WTC11 (cell line): ENCODE measurements at regions not wholly inside any gene's neighbourhood (a gene's known extent, or its start where the extent isn't known, plus 50 kb on each side); places are given as distances from the start of the nearest gene placed in this dataset.

Experiments used
- ATAC-seq: fragments of 200-7000 bp; cut with Tn5 transposase; 2 replicates; pipeline ENCODE4 v1.10.0; 2021; ENCODE audit warnings: mild to moderate bottlenecking, moderate library complexity
- CTCF ChIA-PET: fragments of 300-600 bp; sonication (Branson Sonifier 250); formaldehyde crosslinking; loops from one replicate; lab custom pipeline; 2021; ENCODE audit warnings: antibody characterized with exemption; lab: Charles Lee
- POLR2A ChIA-PET: fragments of 350-600 bp; sonication (Branson Sonifier 250); formaldehyde crosslinking; loops from one replicate; lab custom pipeline; 2021; ENCODE audit warnings: antibody characterized with exemption; lab: Charles Lee
- DNase-seq: peaks from one replicate; pipeline ENCODE4 v3.0.0; 2021; ENCODE audit warnings: low spot score
- H3K27ac Mint-ChIP-seq: 2 replicates; pipeline ENCODE4 v1.8.0; 2021; ENCODE audit warnings: mixed read lengths
- H3K27me3 Mint-ChIP-seq: 2 replicates; pipeline ENCODE4 v1.8.0; 2021; ENCODE audit warnings: low read depth, mild to moderate bottlenecking, moderate library complexity, mixed read lengths
- H3K36me3 Mint-ChIP-seq: 2 replicates; pipeline ENCODE4 v1.8.0; 2021; ENCODE audit warnings: mixed read lengths
- H3K4me1 Mint-ChIP-seq: 2 replicates; pipeline ENCODE4 v1.8.0; 2022; ENCODE audit warnings: mixed read lengths
- H3K4me3 Mint-ChIP-seq: 2 replicates; pipeline ENCODE4 v1.8.0; 2021; ENCODE audit warnings: mild to moderate bottlenecking, moderate library complexity, mixed read lengths
- H3K9me3 Mint-ChIP-seq: 2 replicates; pipeline ENCODE4 v1.8.0; 2021; ENCODE audit warnings: mixed read lengths
- CREM ChIP-seq: sonication (generic); formaldehyde crosslinking; IDR thresholded peaks from 2 replicates; pipeline ENCODE4 v1.8.1; 2022; ENCODE audit warnings: mild to moderate bottlenecking, missing genetic modification reagents, moderate library complexity
- ELF4 ChIP-seq: sonication (generic); formaldehyde crosslinking; IDR thresholded peaks from 2 replicates; pipeline ENCODE4 v1.8.1; 2022; ENCODE audit warnings: low read depth, mild to moderate bottlenecking, moderate library complexity, missing genetic modification reagents
- EMX1 ChIP-seq: fragments of 250-450 bp; sonication (Bioruptor Pico); IDR thresholded peaks from 2 replicates; pipeline ENCODE4 v1.8.0; 2021; ENCODE audit warnings: mild to moderate bottlenecking
- ETV6 ChIP-seq: sonication (generic); formaldehyde crosslinking; IDR thresholded peaks from 2 replicates; pipeline ENCODE4 v1.8.1; 2022; ENCODE audit warnings: mild to moderate bottlenecking, missing genetic modification reagents
- HMGA2 ChIP-seq: fragments of 250-450 bp; sonication (Bioruptor Pico); IDR thresholded peaks from 2 replicates; pipeline ENCODE4 v1.4.0; 2021; ENCODE audit warnings: mild to moderate bottlenecking, moderate library complexity
- MYBL2 ChIP-seq: sonication (generic); formaldehyde crosslinking; IDR thresholded peaks from 2 replicates; pipeline ENCODE4 v1.8.1; 2023; ENCODE audit warnings: mild to moderate bottlenecking, moderate library complexity, missing genetic modification reagents
- PRRX2 ChIP-seq: fragments of 250-450 bp; sonication (Bioruptor Pico); IDR thresholded peaks from 2 replicates; pipeline ENCODE4 v1.8.0; 2021; ENCODE audit warnings: mild to moderate bottlenecking
- SMAD4 ChIP-seq: sonication (generic); formaldehyde crosslinking; IDR thresholded peaks from 2 replicates; pipeline ENCODE4 v1.8.0; 2022; ENCODE audit warnings: mild to moderate bottlenecking, missing genetic modification reagents
- SOX15 ChIP-seq: fragments of 250-450 bp; sonication (Bioruptor Pico); IDR thresholded peaks from 2 replicates; pipeline ENCODE4 v1.9.0; 2021; ENCODE audit warnings: mild to moderate bottlenecking
- TEAD1 ChIP-seq: sonication (generic); formaldehyde crosslinking; IDR thresholded peaks from 2 replicates; pipeline ENCODE4 v1.8.0; 2022; ENCODE audit warnings: mild to moderate bottlenecking, missing genetic modification reagents
- TEAD4 ChIP-seq: sonication (generic); formaldehyde crosslinking; IDR thresholded peaks from 2 replicates; pipeline ENCODE4 v1.8.0; 2022; ENCODE audit warnings: mild to moderate bottlenecking, missing genetic modification reagents
- ZNF138 ChIP-seq: sonication (generic); formaldehyde crosslinking; conservative IDR thresholded peaks from 2 replicates; pipeline ENCODE4 v1.8.1; 2022; ENCODE audit warnings: mild to moderate bottlenecking, moderate library complexity, missing genetic modification reagents
- ZNF232 ChIP-seq: sonication (generic); formaldehyde crosslinking; IDR thresholded peaks from 2 replicates; pipeline ENCODE4 v1.8.0; 2022; ENCODE audit warnings: mild to moderate bottlenecking, missing genetic modification reagents
- ZNF317 ChIP-seq: sonication (generic); formaldehyde crosslinking; IDR thresholded peaks from 2 replicates; pipeline ENCODE4 v1.8.1; 2023; ENCODE audit warnings: low read depth, mild to moderate bottlenecking, moderate library complexity, missing genetic modification reagents, borderline replicate concordance
- TF ChIP-seq, protein P1 (sequence below): sonication (generic); formaldehyde crosslinking; IDR thresholded peaks from 2 replicates; pipeline ENCODE4 v1.8.1; 2022; ENCODE audit warnings: mild to moderate bottlenecking, moderate library complexity, missing genetic modification reagents
- TF ChIP-seq, protein P2 (sequence below): sonication (generic); formaldehyde crosslinking; IDR thresholded peaks from 2 replicates; pipeline ENCODE4 v1.8.0; 2023; ENCODE audit warnings: missing genetic modification reagents, mild to moderate bottlenecking, borderline replicate concordance
- TF ChIP-seq, protein P3 (sequence below): fragments of 250-450 bp; sonication (Bioruptor Pico); IDR thresholded peaks from 2 replicates; pipeline ENCODE4 v1.9.0; 2021; ENCODE audit warnings: mild to moderate bottlenecking
- TF ChIP-seq, protein P4 (sequence below): sonication (generic); formaldehyde crosslinking; conservative IDR thresholded peaks from 2 replicates; pipeline ENCODE4 v1.8.1; 2022; ENCODE audit warnings: mild to moderate bottlenecking, missing genetic modification reagents
- TF ChIP-seq, protein P5 (sequence below): sonication (generic); formaldehyde crosslinking; IDR thresholded peaks from 2 replicates; pipeline ENCODE4 v1.8.1; 2022; ENCODE audit warnings: mild to moderate bottlenecking, missing genetic modification reagents, moderate library complexity, borderline replicate concordance
- TF ChIP-seq, protein P6 (sequence below): fragments of 250-450 bp; sonication (Bioruptor Pico); IDR thresholded peaks from 2 replicates; pipeline ENCODE4 v1.9.0; 2021; ENCODE audit warnings: mild to moderate bottlenecking
- TF ChIP-seq, protein P7 (sequence below): sonication (generic); formaldehyde crosslinking; IDR thresholded peaks from 2 replicates; pipeline ENCODE4 v1.8.1; 2023; ENCODE audit warnings: mild to moderate bottlenecking, missing genetic modification reagents
- TF ChIP-seq, protein P8 (sequence below): sonication (generic); formaldehyde crosslinking; conservative IDR thresholded peaks from 2 replicates; pipeline ENCODE4 v1.8.1; 2023; ENCODE audit warnings: mild to moderate bottlenecking, low read depth, missing genetic modification reagents, moderate library complexity

DNA sequence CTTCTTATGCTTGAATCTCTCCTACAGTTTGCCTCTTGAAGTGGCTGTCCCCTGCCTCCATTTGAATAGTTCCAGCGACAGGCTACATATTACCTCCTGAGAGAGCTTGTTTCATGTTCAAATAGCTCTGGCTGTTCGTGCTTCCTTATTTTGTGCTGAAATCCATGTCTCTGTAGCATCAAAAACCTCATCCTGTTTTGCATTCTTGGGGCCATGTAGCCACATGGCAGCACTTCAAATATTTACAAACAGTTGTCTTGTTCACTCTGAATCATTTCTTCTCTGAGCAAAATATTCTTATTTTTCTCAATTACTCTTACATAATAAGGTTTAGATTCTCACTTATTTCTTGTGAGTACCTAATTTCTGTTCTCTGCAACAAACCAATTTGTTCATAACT lies 1243.1 kb upstream of the NXPH2 start:
- peaks cover 7% of the 10 kb centered on the region for H3K4me1 Mint-ChIP-seq
- no peak for TF ChIP-seq SMAD4 (CRISPR knock-in tag)
- TF ChIP-seq ELF4, result no peak
- TF ChIP-seq, protein P1, sequence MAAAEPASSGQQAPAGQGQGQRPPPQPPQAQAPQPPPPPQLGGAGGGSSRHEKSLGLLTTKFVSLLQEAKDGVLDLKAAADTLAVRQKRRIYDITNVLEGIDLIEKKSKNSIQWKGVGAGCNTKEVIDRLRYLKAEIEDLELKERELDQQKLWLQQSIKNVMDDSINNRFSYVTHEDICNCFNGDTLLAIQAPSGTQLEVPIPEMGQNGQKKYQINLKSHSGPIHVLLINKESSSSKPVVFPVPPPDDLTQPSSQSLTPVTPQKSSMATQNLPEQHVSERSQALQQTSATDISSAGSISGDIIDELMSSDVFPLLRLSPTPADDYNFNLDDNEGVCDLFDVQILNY, result no peak
- TF ChIP-seq SOX15 (CRISPR knock-in tag), result no peak
- TF ChIP-seq, protein P2, sequence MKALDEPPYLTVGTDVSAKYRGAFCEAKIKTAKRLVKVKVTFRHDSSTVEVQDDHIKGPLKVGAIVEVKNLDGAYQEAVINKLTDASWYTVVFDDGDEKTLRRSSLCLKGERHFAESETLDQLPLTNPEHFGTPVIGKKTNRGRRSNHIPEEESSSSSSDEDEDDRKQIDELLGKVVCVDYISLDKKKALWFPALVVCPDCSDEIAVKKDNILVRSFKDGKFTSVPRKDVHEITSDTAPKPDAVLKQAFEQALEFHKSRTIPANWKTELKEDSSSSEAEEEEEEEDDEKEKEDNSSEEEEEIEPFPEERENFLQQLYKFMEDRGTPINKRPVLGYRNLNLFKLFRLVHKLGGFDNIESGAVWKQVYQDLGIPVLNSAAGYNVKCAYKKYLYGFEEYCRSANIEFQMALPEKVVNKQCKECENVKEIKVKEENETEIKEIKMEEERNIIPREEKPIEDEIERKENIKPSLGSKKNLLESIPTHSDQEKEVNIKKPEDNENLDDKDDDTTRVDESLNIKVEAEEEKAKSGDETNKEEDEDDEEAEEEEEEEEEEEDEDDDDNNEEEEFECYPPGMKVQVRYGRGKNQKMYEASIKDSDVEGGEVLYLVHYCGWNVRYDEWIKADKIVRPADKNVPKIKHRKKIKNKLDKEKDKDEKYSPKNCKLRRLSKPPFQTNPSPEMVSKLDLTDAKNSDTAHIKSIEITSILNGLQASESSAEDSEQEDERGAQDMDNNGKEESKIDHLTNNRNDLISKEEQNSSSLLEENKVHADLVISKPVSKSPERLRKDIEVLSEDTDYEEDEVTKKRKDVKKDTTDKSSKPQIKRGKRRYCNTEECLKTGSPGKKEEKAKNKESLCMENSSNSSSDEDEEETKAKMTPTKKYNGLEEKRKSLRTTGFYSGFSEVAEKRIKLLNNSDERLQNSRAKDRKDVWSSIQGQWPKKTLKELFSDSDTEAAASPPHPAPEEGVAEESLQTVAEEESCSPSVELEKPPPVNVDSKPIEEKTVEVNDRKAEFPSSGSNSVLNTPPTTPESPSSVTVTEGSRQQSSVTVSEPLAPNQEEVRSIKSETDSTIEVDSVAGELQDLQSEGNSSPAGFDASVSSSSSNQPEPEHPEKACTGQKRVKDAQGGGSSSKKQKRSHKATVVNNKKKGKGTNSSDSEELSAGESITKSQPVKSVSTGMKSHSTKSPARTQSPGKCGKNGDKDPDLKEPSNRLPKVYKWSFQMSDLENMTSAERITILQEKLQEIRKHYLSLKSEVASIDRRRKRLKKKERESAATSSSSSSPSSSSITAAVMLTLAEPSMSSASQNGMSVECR (CRISPR knock-in tag), result no peak
- TF ChIP-seq, protein P3, sequence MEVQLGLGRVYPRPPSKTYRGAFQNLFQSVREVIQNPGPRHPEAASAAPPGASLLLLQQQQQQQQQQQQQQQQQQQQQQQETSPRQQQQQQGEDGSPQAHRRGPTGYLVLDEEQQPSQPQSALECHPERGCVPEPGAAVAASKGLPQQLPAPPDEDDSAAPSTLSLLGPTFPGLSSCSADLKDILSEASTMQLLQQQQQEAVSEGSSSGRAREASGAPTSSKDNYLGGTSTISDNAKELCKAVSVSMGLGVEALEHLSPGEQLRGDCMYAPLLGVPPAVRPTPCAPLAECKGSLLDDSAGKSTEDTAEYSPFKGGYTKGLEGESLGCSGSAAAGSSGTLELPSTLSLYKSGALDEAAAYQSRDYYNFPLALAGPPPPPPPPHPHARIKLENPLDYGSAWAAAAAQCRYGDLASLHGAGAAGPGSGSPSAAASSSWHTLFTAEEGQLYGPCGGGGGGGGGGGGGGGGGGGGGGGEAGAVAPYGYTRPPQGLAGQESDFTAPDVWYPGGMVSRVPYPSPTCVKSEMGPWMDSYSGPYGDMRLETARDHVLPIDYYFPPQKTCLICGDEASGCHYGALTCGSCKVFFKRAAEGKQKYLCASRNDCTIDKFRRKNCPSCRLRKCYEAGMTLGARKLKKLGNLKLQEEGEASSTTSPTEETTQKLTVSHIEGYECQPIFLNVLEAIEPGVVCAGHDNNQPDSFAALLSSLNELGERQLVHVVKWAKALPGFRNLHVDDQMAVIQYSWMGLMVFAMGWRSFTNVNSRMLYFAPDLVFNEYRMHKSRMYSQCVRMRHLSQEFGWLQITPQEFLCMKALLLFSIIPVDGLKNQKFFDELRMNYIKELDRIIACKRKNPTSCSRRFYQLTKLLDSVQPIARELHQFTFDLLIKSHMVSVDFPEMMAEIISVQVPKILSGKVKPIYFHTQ, result no peak
- TF ChIP-seq, protein P4, sequence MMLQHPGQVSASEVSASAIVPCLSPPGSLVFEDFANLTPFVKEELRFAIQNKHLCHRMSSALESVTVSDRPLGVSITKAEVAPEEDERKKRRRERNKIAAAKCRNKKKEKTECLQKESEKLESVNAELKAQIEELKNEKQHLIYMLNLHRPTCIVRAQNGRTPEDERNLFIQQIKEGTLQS (CRISPR knock-in tag), result no peak
- TF ChIP-seq, protein P5, sequence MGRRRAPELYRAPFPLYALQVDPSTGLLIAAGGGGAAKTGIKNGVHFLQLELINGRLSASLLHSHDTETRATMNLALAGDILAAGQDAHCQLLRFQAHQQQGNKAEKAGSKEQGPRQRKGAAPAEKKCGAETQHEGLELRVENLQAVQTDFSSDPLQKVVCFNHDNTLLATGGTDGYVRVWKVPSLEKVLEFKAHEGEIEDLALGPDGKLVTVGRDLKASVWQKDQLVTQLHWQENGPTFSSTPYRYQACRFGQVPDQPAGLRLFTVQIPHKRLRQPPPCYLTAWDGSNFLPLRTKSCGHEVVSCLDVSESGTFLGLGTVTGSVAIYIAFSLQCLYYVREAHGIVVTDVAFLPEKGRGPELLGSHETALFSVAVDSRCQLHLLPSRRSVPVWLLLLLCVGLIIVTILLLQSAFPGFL (CRISPR knock-in tag), result no peak
- TF ChIP-seq, protein P6, sequence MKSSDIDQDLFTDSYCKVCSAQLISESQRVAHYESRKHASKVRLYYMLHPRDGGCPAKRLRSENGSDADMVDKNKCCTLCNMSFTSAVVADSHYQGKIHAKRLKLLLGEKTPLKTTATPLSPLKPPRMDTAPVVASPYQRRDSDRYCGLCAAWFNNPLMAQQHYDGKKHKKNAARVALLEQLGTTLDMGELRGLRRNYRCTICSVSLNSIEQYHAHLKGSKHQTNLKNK (CRISPR knock-in tag), result no peak
- no peak for TF ChIP-seq EMX1
- TF ChIP-seq, protein P7, sequence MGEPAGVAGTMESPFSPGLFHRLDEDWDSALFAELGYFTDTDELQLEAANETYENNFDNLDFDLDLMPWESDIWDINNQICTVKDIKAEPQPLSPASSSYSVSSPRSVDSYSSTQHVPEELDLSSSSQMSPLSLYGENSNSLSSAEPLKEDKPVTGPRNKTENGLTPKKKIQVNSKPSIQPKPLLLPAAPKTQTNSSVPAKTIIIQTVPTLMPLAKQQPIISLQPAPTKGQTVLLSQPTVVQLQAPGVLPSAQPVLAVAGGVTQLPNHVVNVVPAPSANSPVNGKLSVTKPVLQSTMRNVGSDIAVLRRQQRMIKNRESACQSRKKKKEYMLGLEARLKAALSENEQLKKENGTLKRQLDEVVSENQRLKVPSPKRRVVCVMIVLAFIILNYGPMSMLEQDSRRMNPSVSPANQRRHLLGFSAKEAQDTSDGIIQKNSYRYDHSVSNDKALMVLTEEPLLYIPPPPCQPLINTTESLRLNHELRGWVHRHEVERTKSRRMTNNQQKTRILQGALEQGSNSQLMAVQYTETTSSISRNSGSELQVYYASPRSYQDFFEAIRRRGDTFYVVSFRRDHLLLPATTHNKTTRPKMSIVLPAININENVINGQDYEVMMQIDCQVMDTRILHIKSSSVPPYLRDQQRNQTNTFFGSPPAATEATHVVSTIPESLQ (CRISPR knock-in tag), result no peak
- no peak for TF ChIP-seq MYBL2 (CRISPR knock-in tag)
- ATAC-seq (no peak; the same call in 1 of the 2 replicates), DNase-seq (no peak)
- POLR2A ChIA-PET, result interaction anchor here (0.6 kb wide), 1 partner anchor 321 kb away, joined by 5 read pairs; no protein-coding TSS in a partner anchor
- CTCF ChIA-PET, result no interaction called here
- H3K4me3 Mint-ChIP-seq, result no peak overlapping the region
- H3K27ac Mint-ChIP-seq, result no peak overlapping the region
- no peaks in the 10 kb centered on the region for H3K27me3 Mint-ChIP-seq
- H3K9me3 Mint-ChIP-seq, result peaks cover 3% of the 10 kb centered on the region; the same call in 1 of the 2 replicates
- H3K36me3 Mint-ChIP-seq, result no peaks in the 10 kb centered on the region

DNA sequence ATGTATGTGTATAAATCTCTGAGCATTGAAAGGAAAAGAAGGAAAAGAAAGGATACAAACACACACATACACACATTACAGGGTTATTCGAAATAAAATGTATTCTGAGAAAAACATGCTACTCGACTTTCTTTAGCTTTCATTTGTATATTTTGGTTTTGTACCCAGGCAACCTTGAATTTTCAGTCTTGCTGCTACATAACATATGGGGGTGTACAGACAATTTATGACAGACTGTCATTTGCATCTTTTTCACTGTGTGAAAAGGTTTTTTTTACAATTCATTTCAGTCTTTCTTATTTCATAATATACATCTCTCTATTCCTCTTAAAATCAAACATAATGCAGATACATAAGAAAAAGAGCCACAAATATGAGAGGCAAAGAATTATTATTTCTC lies 1238.4 kb upstream of the NXPH2 start:
- no peaks in the 10 kb centered on the region for H3K9me3 Mint-ChIP-seq
- TF ChIP-seq CREM (CRISPR knock-in tag), result no peak
- no peak for TF ChIP-seq ZNF317
- TF ChIP-seq, protein P8, sequence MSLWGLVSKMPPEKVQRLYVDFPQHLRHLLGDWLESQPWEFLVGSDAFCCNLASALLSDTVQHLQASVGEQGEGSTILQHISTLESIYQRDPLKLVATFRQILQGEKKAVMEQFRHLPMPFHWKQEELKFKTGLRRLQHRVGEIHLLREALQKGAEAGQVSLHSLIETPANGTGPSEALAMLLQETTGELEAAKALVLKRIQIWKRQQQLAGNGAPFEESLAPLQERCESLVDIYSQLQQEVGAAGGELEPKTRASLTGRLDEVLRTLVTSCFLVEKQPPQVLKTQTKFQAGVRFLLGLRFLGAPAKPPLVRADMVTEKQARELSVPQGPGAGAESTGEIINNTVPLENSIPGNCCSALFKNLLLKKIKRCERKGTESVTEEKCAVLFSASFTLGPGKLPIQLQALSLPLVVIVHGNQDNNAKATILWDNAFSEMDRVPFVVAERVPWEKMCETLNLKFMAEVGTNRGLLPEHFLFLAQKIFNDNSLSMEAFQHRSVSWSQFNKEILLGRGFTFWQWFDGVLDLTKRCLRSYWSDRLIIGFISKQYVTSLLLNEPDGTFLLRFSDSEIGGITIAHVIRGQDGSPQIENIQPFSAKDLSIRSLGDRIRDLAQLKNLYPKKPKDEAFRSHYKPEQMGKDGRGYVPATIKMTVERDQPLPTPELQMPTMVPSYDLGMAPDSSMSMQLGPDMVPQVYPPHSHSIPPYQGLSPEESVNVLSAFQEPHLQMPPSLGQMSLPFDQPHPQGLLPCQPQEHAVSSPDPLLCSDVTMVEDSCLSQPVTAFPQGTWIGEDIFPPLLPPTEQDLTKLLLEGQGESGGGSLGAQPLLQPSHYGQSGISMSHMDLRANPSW (CRISPR knock-in tag), result no peak
- TF ChIP-seq ZNF232 (CRISPR knock-in tag), result no peak
- no peak for TF ChIP-seq PRRX2
- no peak for TF ChIP-seq ZNF138 (CRISPR knock-in tag)
- no peak for TF ChIP-seq TEAD1 (CRISPR knock-in tag)
- TF ChIP-seq HMGA2 (CRISPR knock-in tag), result no peak
- TF ChIP-seq EMX1, result no peak
- TF ChIP-seq ETV6 (CRISPR knock-in tag), result no peak
- TF ChIP-seq TEAD4 (CRISPR knock-in tag), result no peak

More for the DNA sequence above, 1238.4 kb upstream of the NXPH2 start:
- Mint-ChIP-seq H3K36me3 (no peaks in the 10 kb centered on the region), H3K27ac (no peak overlapping the region), H3K4me1 (peaks cover 4% of the 10 kb centered on the region), H3K27me3 (no peaks in the 10 kb centered on the region), H3K4me3 (no peak overlapping the region)
- ChIA-PET CTCF (no interaction called here), POLR2A (no interaction called here)
- no peak for ATAC-seq
- no peak for DNase-seq
